ENCODE measurements at regions not wholly inside any gene's neighbourhood (a gene's known extent, or its start where the extent isn't known, plus 50 kb on each side); places are given as distances from the start of the nearest gene placed in this dataset.

- H3K4me3 ChIP-seq, result no peak overlapping the region
- peaks cover 20% of the 10 kb centered on the region for H3K9me3 ChIP-seq (replicated peaks)
- no peaks in the 10 kb centered on the region for H3K27me3 ChIP-seq (ENCODE audit: low read depth)
- H3K4me1 ChIP-seq, result no peaks in the 10 kb centered on the region
- H3K27ac ChIP-seq (replicated peaks), result no peak overlapping the region
- no peak for DNase-seq
- TF ChIP-seq CTCF (IDR thresholded peaks at IDR 0.05; ENCODE audit: borderline replicate concordance), result no peak
- no peaks in the 10 kb centered on the region for H3K36me3 ChIP-seq
- intact Hi-C loops (cut with micrococcal nuclease), result no loop called here
Measured at GRCh38 chr10:56496186-56496486, 135.1 kb upstream of the ZWINT start.

GRCh38 chr10:56487746-56488145, 126.7 kb upstream of the ZWINT start:
- intact Hi-C loops (cut with micrococcal nuclease), result no loop called here
- no peak overlapping the region for H3K27ac ChIP-seq (replicated peaks)
- no peaks in the 10 kb centered on the region for H3K27me3 ChIP-seq (ENCODE audit: low read depth)
- peaks cover 15% of the 10 kb centered on the region for H3K9me3 ChIP-seq (replicated peaks)
- no peaks in the 10 kb centered on the region for H3K36me3 ChIP-seq
- DNase-seq, result no peak
- no peak overlapping the region for H3K4me3 ChIP-seq
- no peaks in the 10 kb centered on the region for H3K4me1 ChIP-seq
- no peak for TF ChIP-seq CTCF (IDR thresholded peaks at IDR 0.05; ENCODE audit: borderline replicate concordance)

GRCh38 chr10:56481521-56482091, 120.5 kb upstream of the ZWINT start:
- Histone ChIP-seq H3K9me3 (replicated peaks) (peaks cover 5% of the 10 kb centered on the region), H3K27ac (replicated peaks) (no peak overlapping the region), H3K4me3 (no peak overlapping the region), H3K36me3 (no peaks in the 10 kb centered on the region), H3K27me3 (ENCODE audit: low read depth) (no peaks in the 10 kb centered on the region), H3K4me1 (no peaks in the 10 kb centered on the region)
- no peak for DNase-seq
- intact Hi-C loops (cut with micrococcal nuclease), result no loop called here
- TF ChIP-seq CTCF (IDR thresholded peaks at IDR 0.05; ENCODE audit: borderline replicate concordance), result no peak

GRCh38 chr10:56472978-56473377, 111.9 kb upstream of the ZWINT start:
- intact Hi-C loops (cut with micrococcal nuclease), result no loop called here
- H3K27ac ChIP-seq (replicated peaks), result no peak overlapping the region
- no peaks in the 10 kb centered on the region for H3K27me3 ChIP-seq (ENCODE audit: low read depth)
- DNase-seq, result no peak
- TF ChIP-seq CTCF (IDR thresholded peaks at IDR 0.05; ENCODE audit: borderline replicate concordance), result no peak
- H3K4me3 ChIP-seq, result no peak overlapping the region
- H3K4me1 ChIP-seq, result no peaks in the 10 kb centered on the region
- H3K9me3 ChIP-seq (replicated peaks), result peaks cover 9% of the 10 kb centered on the region
- no peaks in the 10 kb centered on the region for H3K36me3 ChIP-seq

GRCh38 chr10:56470701-56471100, 109.6 kb upstream of the ZWINT start:
- intact Hi-C loops (cut with micrococcal nuclease), result no loop called here
- Histone ChIP-seq H3K9me3 (replicated peaks) (peaks cover 6% of the 10 kb centered on the region), H3K36me3 (no peaks in the 10 kb centered on the region), H3K4me3 (no peak overlapping the region), H3K27ac (replicated peaks) (no peak overlapping the region), H3K27me3 (ENCODE audit: low read depth) (no peaks in the 10 kb centered on the region), H3K4me1 (no peaks in the 10 kb centered on the region)
- TF ChIP-seq CTCF (IDR thresholded peaks at IDR 0.05; ENCODE audit: borderline replicate concordance), result no peak
- DNase-seq, result no peak

- Histone ChIP-seq H3K4me3 (no peak overlapping the region), H3K9me3 (replicated peaks) (no peaks in the 10 kb centered on the region), H3K4me1 (no peaks in the 10 kb centered on the region), H3K36me3 (no peaks in the 10 kb centered on the region), H3K27me3 (ENCODE audit: low read depth) (no peaks in the 10 kb centered on the region), H3K27ac (replicated peaks) (no peak overlapping the region)
- peak; percentile 8 for TF ChIP-seq CTCF (IDR thresholded peaks at IDR 0.05; ENCODE audit: borderline replicate concordance)
- intact Hi-C loops (cut with micrococcal nuclease), result no loop called here
- no peak for DNase-seq
Measured at GRCh38 chr10:56469482-56469881, 108.4 kb upstream of the ZWINT start.

Measured in left ventricle myocardium inferior (tissue), 1 donor.